GM12892 (cell line): ENCODE measurements at regions not wholly inside any gene's neighbourhood (a gene's known extent, or its start where the extent isn't known, plus 50 kb on each side); places are given as distances from the start of the nearest gene placed in this dataset.

Experiments used
- POLR2A ChIP-seq: IDR thresholded peaks from 2 replicates; pipeline ENCODE4 v1.6.1; 2011; ENCODE audit warnings: low read depth, low read length, control low read depth
- POLR2AphosphoS5 ChIP-seq: IDR thresholded peaks from 2 replicates; pipeline ENCODE4 v1.6.1; 2011; ENCODE audit warnings: low read depth, low read length, control low read depth

DNA sequence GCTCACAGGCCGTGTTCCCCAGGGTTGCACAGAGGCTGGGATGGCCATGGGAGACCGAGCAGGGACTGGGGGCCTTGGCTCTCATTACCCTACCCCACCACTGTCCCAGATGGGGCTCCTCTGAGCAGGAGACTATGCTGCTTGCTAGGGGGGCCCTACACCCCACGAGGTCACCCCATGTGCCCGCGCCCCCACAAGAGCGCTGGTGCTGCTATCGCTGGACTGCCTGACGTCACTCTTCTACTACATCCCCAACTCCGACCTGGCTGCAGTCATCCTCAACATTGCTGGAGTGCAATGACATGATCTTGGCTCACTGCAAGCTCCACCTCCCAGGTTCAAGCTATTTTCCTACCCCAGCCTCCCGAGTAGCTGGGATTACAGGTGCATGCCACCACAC is 307.7 kb downstream of the ARRDC4 start:
- TF ChIP-seq POLR2A (no peak), POLR2AphosphoS5 (no peak)
